ENCODE measurements at regions not wholly inside any gene's neighbourhood (a gene's known extent, or its start where the extent isn't known, plus 50 kb on each side); places are given as distances from the start of the nearest gene placed in this dataset.

GRCh38 chr12:105985383-105985782 lies 153.4 kb downstream of the NUAK1 start:
- Histone ChIP-seq H3K27me3 (no peaks in the 10 kb centered on the region), H3K4me1 (no peaks in the 10 kb centered on the region), H3K4me3 (no peak overlapping the region), H3K9me3 (replicated peaks in 1 of 11) (no peaks in the 10 kb centered on the region), H3K36me3 (no peaks in the 10 kb centered on the region), H3K4me2 (no peak overlapping the region), H3K9ac (no peak overlapping the region), H4K20me1 (no peaks in the 10 kb centered on the region), H3K27ac (no peak overlapping the region)
- no peak for TF ChIP-seq Cebpa-rat (IDR thresholded peaks at IDR 0.05)

- no peak for TF ChIP-seq Cebpa-rat (IDR thresholded peaks at IDR 0.05)
- H3K4me1 ChIP-seq, result no peaks in the 10 kb centered on the region
- no peak overlapping the region for H3K27ac ChIP-seq
- H3K4me3 ChIP-seq, result no peak overlapping the region
- H3K9ac ChIP-seq, result no peak overlapping the region
- H3K4me2 ChIP-seq, result no peak overlapping the region
- H3K27me3 ChIP-seq, result no peaks in the 10 kb centered on the region
- no peaks in the 10 kb centered on the region for H3K36me3 ChIP-seq
- H3K9me3 ChIP-seq (replicated peaks in 1 of 11), result no peaks in the 10 kb centered on the region
- H4K20me1 ChIP-seq, result no peaks in the 10 kb centered on the region
These were observed 151.7 kb downstream of the NUAK1 start for GRCh38 chr12:105986779-105987684.

DNA sequence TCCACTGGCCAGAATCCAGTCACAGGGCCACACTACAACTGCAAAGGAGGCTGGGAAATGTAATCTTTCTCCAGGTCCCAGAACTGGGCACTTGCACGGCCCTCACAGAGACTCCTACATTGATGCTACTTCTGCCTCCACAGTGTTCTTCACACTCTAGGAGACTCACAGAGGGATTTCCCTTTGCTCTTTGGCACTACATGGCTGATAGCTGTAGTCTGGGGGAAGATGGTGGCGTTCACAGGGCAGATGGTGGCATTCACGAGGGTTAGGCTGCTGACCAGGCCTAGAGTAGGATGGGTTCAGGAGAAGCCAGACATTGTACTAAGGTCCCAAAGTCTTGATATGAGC lies 151.1 kb downstream of the NUAK1 start:
- Histone ChIP-seq H3K9me3 (replicated peaks in 1 of 11) (no peaks in the 10 kb centered on the region), H3K27me3 (no peaks in the 10 kb centered on the region), H3K4me3 (no peak overlapping the region), H4K20me1 (no peaks in the 10 kb centered on the region), H3K9ac (no peak overlapping the region), H3K27ac (no peak overlapping the region), H3K36me3 (no peaks in the 10 kb centered on the region), H3K4me2 (no peak overlapping the region), H3K4me1 (no peaks in the 10 kb centered on the region)
- no peak for TF ChIP-seq Cebpa-rat (IDR thresholded peaks at IDR 0.05)

- Histone ChIP-seq H4K20me1 (no peaks in the 10 kb centered on the region), H3K4me2 (no peak overlapping the region), H3K36me3 (no peaks in the 10 kb centered on the region), H3K27ac (no peak overlapping the region), H3K4me3 (no peak overlapping the region), H3K9me3 (replicated peaks in 1 of 11) (0 out of 22 replicates have a peak, but pooled peaks cover 0 to 7% (median 0%) of the 10 kb centered on the region in 11 experiments), H3K4me1 (no peaks in the 10 kb centered on the region), H3K9ac (no peak overlapping the region), H3K27me3 (no peaks in the 10 kb centered on the region)
- no peak for TF ChIP-seq Cebpa-rat (IDR thresholded peaks at IDR 0.05)
These were observed 145.7 kb downstream of the NUAK1 start for GRCh38 chr12:105992849-105993740.

DNA sequence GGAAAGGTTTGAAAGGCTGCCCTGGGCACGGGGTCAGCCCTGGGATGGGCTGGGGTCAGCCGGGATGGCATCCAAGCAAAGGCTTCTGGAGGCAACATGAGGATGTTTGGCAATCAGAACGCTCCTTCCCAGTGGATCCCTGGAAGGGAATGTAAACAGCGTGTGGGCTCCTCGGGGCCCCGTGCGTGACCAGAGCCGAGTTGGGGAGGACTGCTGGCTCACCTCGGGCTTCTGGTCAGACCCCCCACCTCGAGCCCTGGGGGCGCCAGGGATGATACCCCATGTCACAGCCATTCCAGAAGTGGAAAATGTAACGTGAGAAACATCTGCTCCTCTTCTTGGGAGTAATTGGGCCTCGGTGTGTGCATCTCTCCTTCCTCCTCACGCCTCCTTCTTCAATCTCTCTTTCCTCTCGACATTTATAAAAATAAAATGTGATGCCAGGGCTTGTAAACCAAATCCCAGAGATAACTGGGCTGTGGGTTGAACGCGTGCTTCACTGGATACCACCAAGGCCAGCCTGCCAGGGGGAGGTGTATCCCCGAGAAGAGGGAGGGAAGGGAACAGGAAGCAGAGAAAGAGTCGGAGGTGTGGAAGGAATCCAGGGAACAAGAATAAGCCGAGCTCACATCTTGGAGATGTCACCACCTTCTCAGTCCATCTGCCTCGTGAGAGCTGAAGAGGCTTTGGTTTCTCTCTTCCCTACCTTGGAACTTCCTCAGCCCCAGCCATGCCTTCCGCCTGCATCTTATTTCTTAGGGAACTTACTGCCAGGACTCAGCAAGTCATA lies 144.8 kb downstream of the NUAK1 start:
- Histone ChIP-seq H3K4me2 (no peak overlapping the region), H3K9me3 (replicated peaks in 1 of 11) (0 out of 22 replicates have a peak, but pooled peaks cover 0 to 7% (median 0%) of the 10 kb centered on the region in 11 experiments), H3K27me3 (no peaks in the 10 kb centered on the region), H3K4me1 (no peaks in the 10 kb centered on the region), H3K27ac (no peak overlapping the region), H4K20me1 (no peaks in the 10 kb centered on the region), H3K9ac (no peak overlapping the region), H3K4me3 (no peak overlapping the region), H3K36me3 (no peaks in the 10 kb centered on the region)
- TF ChIP-seq Cebpa-rat (IDR thresholded peaks at IDR 0.05), result no peak

DNA sequence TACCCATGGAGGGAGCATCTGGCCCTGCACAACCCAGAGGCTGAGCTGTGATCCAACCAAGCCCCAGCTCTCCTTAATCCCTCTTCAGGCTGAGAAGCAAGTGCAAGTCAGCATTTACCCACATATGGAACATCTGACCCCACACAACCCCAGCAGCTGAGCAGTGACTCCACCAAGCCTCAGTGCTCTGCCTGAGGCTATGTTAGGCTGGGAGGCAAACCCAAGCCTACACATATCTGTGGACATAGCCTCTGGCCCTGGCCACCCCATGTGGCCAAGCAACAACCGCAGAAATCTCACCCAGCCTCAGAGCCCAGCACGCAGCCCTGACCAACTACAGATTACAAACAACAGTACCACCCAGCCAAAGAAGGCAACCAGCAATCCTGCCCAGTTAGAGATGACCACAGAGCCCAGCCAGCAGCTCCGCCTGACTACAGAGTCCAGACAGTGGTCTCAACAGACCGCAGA lies 142.8 kb downstream of the NUAK1 start:
- H3K4me3 ChIP-seq, result no peak overlapping the region
- TF ChIP-seq Cebpa-rat (IDR thresholded peaks at IDR 0.05), result no peak
- H3K4me1 ChIP-seq, result peaks cover 0 to 9% (median 0%) of the 10 kb centered on the region in 10 experiments; a peak in 2 of 20 replicates
- H4K20me1 ChIP-seq, result no peaks in the 10 kb centered on the region
- no peak overlapping the region for H3K9ac ChIP-seq
- 0 out of 22 replicates have a peak, but pooled peaks cover 0 to 7% (median 0%) of the 10 kb centered on the region in 11 experiments for H3K9me3 ChIP-seq (replicated peaks in 1 of 11)
- no peak overlapping the region for H3K4me2 ChIP-seq
- H3K36me3 ChIP-seq, result no peaks in the 10 kb centered on the region
- H3K27ac ChIP-seq, result no peak overlapping the region
- no peaks in the 10 kb centered on the region for H3K27me3 ChIP-seq

GRCh38 chr12:105998561-105998960 lies 140.2 kb downstream of the NUAK1 start:
- no peaks in the 10 kb centered on the region for H4K20me1 ChIP-seq
- no peaks in the 10 kb centered on the region for H3K27me3 ChIP-seq
- no peak for TF ChIP-seq Cebpa-rat (IDR thresholded peaks at IDR 0.05)
- H3K36me3 ChIP-seq, result no peaks in the 10 kb centered on the region
- no peak overlapping the region for H3K9ac ChIP-seq
- H3K27ac ChIP-seq, result no peak overlapping the region
- H3K4me3 ChIP-seq, result no peak overlapping the region
- 0 out of 22 replicates have a peak, but pooled peaks cover 0 to 7% (median 0%) of the 10 kb centered on the region in 11 experiments for H3K9me3 ChIP-seq (replicated peaks in 1 of 11)
- H3K4me1 ChIP-seq, result peaks cover 0 to 9% (median 0%) of the 10 kb centered on the region in 10 experiments; a peak in 2 of 20 replicates
- no peak overlapping the region for H3K4me2 ChIP-seq

DNA sequence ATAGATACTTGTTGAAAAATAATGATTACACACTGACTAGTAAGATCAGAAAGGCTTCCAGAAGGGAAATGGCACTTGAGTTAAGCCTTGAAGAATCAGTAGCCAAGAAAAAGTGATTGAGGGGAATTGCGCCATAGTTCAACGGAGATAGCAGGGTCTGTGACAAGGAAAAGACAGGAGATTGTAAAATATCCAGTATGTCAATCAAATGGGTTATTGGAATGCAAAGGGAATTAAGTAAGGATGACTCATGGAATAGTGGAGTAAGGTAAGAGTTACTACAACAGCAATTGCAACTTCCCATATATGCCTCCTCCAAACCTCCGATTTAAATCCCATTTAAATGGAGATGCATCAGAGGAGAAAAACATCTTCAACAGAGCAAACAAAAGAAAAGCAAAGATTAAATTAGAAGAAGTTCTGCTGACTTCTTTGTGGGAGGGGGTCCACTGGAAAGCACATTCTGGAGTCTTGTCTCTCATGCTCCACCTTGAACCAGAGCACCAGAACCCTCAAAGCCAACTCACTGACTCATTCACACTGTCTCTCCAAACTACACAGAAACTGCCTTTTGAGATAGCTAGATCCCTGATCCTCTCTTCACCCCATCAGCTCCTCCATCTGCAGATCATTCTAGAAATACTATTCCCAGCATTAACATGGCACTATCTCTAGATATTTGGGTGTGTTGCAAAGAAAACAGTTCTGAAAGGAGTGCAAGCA lies 138.2 kb downstream of the NUAK1 start:
- Histone ChIP-seq H3K4me3 (no peak overlapping the region), H3K36me3 (no peaks in the 10 kb centered on the region), H3K27ac (no peak overlapping the region), H3K4me2 (no peak overlapping the region), H3K9me3 (replicated peaks in 1 of 11) (peaks cover 0 to 12% (median 6%) of the 10 kb centered on the region in 11 experiments; a peak in 8 of 22 replicates), H3K4me1 (peaks cover 0 to 9% (median 0%) of the 10 kb centered on the region in 10 experiments; a peak in 2 of 20 replicates), H3K27me3 (no peaks in the 10 kb centered on the region), H4K20me1 (no peaks in the 10 kb centered on the region), H3K9ac (no peak overlapping the region)
- TF ChIP-seq Cebpa-rat (IDR thresholded peaks at IDR 0.05), result peak in 2 of 11 experiments; percentile 8 to 40; a peak in 1 of 22 replicates

Data from BLaER1 treated with 17β-estradiol and CSF1 and Interleukin-3, amounts not matched to agents 10 nM and 100 nM (cell line).